C4-2B (cell line): ENCODE measurements at regions not wholly inside any gene's neighbourhood (a gene's known extent, or its start where the extent isn't known, plus 50 kb on each side); places are given as distances from the start of the nearest gene placed in this dataset.
A peak's percentile ranks its signal among the peaks of the same experiment; 100 is the strongest.
"Not testable (repeated sequence)": the region's sequence is repeated elsewhere in the genome, so short reads cannot be mapped to it uniquely, and the experiment has no call there.

Source experiments
- H3K27ac ChIP-seq: fragments of 450-650 bp; 2 replicates; pipeline ENCODE4 v1.5.1; 2017
- ZFX ChIP-seq: fragments of 450-650 bp; IDR thresholded peaks from 2 replicates; pipeline ENCODE4 v1.6.1; 2017
- TF ChIP-seq, protein P1 (sequence below): fragments of 450-650 bp; conservative IDR thresholded peaks from 2 replicates; pipeline ENCODE4 v1.5.1; 2017; ENCODE audit warnings: mild to moderate bottlenecking

- H3K27ac ChIP-seq: no peak overlapping the region
- TF ChIP-seq, protein P1, sequence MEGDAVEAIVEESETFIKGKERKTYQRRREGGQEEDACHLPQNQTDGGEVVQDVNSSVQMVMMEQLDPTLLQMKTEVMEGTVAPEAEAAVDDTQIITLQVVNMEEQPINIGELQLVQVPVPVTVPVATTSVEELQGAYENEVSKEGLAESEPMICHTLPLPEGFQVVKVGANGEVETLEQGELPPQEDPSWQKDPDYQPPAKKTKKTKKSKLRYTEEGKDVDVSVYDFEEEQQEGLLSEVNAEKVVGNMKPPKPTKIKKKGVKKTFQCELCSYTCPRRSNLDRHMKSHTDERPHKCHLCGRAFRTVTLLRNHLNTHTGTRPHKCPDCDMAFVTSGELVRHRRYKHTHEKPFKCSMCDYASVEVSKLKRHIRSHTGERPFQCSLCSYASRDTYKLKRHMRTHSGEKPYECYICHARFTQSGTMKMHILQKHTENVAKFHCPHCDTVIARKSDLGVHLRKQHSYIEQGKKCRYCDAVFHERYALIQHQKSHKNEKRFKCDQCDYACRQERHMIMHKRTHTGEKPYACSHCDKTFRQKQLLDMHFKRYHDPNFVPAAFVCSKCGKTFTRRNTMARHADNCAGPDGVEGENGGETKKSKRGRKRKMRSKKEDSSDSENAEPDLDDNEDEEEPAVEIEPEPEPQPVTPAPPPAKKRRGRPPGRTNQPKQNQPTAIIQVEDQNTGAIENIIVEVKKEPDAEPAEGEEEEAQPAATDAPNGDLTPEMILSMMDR: no peak
- TF ChIP-seq ZFX: no peak
Measured at GRCh38 chr15:63441266-63441665, 59.6 kb upstream of the CA12 start.

- H3K27ac ChIP-seq: no peak overlapping the region
- no peak for TF ChIP-seq ZFX
- TF ChIP-seq, protein P1: no peak
Measured at GRCh38 chr15:63442080-63442479, 60.4 kb upstream of the CA12 start.

DNA sequence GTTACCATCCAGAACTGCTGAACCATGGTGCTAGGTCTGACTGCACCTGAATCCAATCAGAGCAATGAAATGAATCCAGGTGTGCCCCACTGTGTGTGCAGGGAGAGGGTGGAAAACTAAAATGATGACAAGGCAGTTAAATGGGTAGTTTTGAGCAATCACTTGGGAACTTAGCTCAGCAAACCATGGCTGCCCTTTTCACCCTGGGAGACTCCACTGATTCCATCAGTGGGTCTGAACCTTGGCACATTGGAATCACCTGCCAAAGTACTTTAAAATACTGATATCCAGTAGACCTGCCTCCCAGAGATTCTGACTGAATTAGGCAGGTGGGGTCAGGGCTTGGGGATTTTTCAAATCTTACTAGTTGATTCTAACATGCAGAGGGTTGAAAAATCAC, 59.8 kb upstream of the USP3 start:
- no peak overlapping the region for H3K27ac ChIP-seq
- TF ChIP-seq, protein P1: no peak
- no peak for TF ChIP-seq ZFX

DNA sequence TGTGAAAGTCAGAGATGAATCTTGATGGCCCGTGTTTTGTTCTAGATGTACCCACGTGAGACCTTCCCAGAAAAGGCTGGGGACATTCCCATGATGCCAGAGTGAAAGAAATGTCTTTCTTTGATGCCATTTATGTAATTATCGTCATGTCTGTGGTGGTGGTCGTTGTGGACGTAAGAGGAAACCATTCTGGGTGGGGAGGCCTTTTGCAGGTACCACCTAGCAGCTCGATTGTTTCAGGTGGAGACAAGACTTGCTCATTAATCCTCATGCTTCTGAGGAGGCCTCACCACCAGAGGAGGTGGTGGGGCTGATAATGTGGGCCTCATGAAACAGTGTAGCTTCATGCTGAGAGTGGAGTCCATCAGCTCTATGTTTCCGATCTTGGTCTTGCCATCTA, 58.1 kb upstream of the USP3 start:
- TF ChIP-seq, protein P1: no peak
- no peak for TF ChIP-seq ZFX
- no peak overlapping the region for H3K27ac ChIP-seq

GRCh38 chr15:63447017-63447676, 57.2 kb upstream of the USP3 start:
- H3K27ac ChIP-seq: no peak overlapping the region

DNA sequence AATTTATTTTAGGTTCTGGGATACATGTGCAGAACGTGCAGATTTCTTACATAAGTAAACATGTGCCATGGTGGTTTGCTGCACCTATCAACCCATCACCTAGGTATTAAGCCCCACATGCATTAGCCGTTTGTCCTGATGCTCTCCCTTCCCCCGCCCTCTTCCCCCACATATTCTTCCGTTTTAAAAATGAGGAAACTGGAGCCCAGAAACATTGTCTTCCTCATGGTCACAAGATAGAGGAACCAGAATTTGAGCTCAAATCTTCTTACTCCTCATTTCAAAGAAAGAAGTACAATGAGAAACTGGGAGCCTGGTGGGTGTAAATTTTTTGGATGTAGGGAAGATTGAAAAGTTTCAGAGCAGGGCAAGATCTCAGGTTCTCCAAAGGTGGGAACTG, 56.1 kb upstream of the USP3 start:
- no peak overlapping the region for H3K27ac ChIP-seq
- TF ChIP-seq, protein P1: no peak
- TF ChIP-seq ZFX: no peak

More at GRCh38 chr15:63447017-63447676, 57.2 kb upstream of the USP3 start:
- TF ChIP-seq ZFX: no peak
- TF ChIP-seq, protein P1: no peak

DNA sequence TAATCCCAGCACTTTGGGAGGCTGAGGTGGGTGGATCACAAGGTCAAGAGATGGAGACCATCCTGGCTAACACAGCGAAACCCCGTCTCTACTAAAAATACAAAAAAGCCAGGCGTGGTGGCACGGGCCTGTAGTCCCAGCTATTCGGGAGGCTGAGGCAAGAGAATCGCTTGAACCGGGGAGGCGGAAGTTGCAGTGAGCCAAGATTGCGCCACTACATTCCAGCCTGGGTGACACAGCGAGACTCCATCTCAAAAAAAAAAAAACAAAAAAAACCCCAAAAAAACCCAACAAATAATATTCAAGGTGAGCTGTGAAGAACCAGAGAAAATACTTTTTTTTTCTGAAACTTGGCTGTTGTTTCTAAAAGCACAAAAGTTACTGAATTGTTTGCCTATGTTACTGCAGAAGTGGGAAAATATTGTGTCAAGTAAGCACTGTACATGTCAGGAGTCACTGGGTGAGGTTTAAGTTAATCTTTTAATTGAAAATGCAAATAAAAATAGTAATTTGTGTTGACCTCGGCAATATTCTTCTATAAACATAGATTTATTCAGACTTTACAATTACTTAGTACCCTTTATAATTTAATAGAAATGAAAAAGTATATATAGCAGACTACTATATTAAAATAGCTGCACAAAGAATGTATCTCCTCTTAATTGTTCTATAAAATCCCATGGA, 55.4 kb upstream of the USP3 start:
- not testable (repeated sequence) for H3K27ac ChIP-seq

DNA sequence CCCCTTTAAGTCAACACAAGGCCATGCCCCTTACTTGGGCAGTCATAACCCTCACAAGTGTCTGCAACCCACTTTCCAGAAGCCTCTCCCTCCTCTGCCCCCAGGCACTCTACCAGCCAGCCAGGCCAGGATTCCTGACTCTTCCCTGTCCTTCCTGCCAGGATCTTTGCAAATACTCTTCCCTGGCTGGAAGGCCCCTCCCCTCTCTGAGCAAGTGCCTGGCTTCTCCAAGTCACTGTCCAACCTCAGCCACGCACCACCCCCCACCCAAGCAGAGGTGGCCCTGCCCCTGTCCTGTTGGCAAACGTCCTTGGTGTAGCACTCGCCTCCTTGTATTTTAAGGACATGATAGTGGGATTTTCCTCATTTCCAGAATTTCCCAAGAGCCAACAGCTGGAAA, 54.7 kb upstream of the USP3 start:
- H3K27ac ChIP-seq: peak overlapping the region; percentile 49
- TF ChIP-seq, protein P1: no peak
- TF ChIP-seq ZFX: no peak
